HUES64 (cell line): ENCODE measurements at regions not wholly inside any gene's neighbourhood (a gene's known extent, or its start where the extent isn't known, plus 50 kb on each side); places are given as distances from the start of the nearest gene placed in this dataset.

ENCODE experiments used
- H3K27ac ChIP-seq: 2 replicates; pipeline ENCODE4 v1.7.0; 2013; ENCODE audit warnings: low read depth, low read length, inconsistent platforms
- H3K27me3 ChIP-seq: 2 replicates; pipeline ENCODE4 v1.6.1; 2013; ENCODE audit warnings: mild to moderate bottlenecking, low read length; ENCODE audit not compliant: insufficient read depth
- H3K36me3 ChIP-seq: 2 replicates; pipeline ENCODE4 v1.6.1; 2013; ENCODE audit warnings: mild to moderate bottlenecking, low read length; ENCODE audit not compliant: insufficient read depth
- H3K4me1 ChIP-seq: 2 replicates; pipeline ENCODE4 v1.6.1; 2013; ENCODE audit warnings: mild to moderate bottlenecking, low read length, moderate library complexity; ENCODE audit not compliant: insufficient read depth
- H3K4me3 ChIP-seq: 2 replicates; pipeline ENCODE4 v1.5.1; 2013; ENCODE audit warnings: mild to moderate bottlenecking, low read length, moderate library complexity
- H3K9ac ChIP-seq: 2 replicates; pipeline ENCODE4 v1.6.1; 2013; ENCODE audit warnings: mild to moderate bottlenecking, low read depth, low read length
- H3K9me3 ChIP-seq: 2 replicates; pipeline ENCODE4 v1.6.1; 2013; ENCODE audit warnings: low read depth, low read length; ENCODE audit not compliant: insufficient read depth
- WGBS: fragments of 150-250, 120-280 bp; methylation state at CpG from one replicate; pipeline ENCODE4 v1.1.7; 2013; ENCODE audit warnings: missing lambda C conversion rate; 5-methylcytosine and 5-hydroxymethylcytosine counted together

DNA sequence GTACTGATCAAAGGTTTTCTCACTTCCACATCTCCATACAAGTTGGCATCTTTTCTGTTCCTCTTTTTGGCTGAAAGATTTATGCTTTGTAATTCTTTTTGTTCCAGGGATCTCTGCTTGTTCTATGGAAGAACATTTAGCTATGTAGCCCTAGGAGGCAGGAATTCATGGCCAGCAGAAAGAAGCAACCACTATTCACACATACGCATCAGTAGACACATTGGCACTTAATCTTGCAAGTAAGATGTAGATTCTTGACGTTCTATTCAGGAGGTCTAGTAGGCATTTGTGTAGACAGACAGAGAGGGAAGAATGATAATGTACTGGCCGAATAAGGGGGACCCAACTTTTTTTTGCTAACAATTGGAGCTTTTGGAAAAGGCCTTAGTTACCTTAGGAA is 336.0 kb downstream of the NUF2 start:
- no peak overlapping the region for H3K9ac ChIP-seq
- H3K27me3 ChIP-seq: no peaks in the 10 kb centered on the region
- no peak overlapping the region for H3K4me3 ChIP-seq
- no peaks in the 10 kb centered on the region for H3K4me1 ChIP-seq
- H3K36me3 ChIP-seq: no peaks in the 10 kb centered on the region
- no peak overlapping the region for H3K27ac ChIP-seq
- WGBS: 85% methylated on average over 3 of the region's 3 CpGs
- no peaks in the 10 kb centered on the region for H3K9me3 ChIP-seq

DNA sequence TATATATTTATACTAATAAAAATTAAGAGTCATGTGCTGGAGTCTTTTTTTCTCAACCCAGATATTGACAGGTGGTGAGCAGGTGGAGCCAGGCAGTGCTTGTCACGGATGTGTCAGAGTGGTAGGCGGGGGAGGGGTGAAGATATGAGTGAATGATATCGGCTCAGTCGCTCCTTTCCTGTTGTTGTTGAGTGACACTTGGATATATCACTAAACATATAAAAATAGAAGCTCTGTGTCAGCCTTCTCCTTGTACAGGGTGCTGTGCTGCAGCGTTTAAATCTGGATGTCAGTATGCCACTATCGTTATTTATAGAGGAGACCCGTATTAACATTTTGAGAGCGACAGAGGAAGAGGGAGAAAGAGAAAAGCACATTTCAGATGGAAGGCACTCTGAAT is 339.6 kb downstream of the NUF2 start:
- Histone ChIP-seq H3K36me3 (no peaks in the 10 kb centered on the region), H3K9me3 (no peaks in the 10 kb centered on the region), H3K9ac (no peak overlapping the region), H3K4me1 (no peaks in the 10 kb centered on the region), H3K27me3 (no peaks in the 10 kb centered on the region), H3K27ac (no peak overlapping the region), H3K4me3 (no peak overlapping the region)
- WGBS: 93% methylated on average over 6 of the region's 8 CpGs

DNA sequence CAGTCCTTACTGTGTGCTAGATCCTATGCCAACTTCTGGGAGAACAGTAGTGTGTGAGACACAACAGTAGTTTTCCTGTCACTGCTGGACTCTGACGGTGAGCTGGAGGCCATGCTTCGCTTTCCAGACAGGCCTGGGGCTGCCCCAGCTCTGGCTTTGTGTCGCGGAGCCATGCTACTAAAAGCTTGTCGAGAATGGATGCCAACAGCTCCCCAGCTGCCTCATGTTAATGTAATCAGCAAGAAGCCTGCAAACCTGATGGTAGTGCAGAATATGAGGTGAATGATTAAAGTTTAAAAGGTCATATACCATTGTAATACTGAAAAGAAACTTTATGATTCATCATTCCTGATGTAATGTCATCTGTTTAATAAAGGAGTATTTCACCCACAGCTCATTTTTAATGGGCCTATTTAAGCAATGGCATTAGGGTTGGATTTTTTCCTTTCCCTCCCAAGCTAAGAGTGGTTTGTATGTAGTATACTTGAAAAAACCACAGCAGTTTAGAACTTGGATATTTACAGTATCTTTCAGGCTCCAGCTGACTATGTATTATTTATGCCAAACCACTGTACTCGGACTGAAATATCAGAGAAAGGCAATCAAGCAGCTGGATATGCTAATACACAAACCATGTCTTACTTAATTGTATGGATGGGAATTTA is 343.0 kb downstream of the NUF2 start:
- Histone ChIP-seq H3K9ac (no peak overlapping the region), H3K36me3 (no peaks in the 10 kb centered on the region), H3K27me3 (no peaks in the 10 kb centered on the region), H3K27ac (no peak overlapping the region), H3K9me3 (no peaks in the 10 kb centered on the region), H3K4me3 (no peak overlapping the region), H3K4me1 (no peaks in the 10 kb centered on the region)
- 93% methylated on average over 6 of the region's 6 CpGs for WGBS

DNA sequence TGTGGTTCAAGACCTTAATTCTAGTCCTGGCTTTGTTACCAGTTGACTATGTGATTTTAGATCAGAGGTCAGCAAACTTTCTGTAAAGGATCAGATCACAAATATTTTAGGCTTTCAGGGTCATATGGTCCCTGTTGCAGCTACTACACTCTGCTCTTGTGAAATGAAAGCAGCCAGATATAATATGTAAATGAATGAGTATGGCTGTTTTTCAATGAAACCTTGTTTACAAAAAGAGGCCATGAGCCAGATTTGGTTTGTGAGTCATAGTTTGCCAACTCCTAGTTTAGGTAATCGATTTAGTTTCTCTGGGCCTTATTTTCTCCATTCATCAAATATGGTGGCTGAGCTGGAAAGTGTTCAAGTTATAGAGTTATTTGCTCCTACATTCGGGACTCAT is 346.7 kb downstream of the NUF2 start:
- Histone ChIP-seq H3K9me3 (no peaks in the 10 kb centered on the region), H3K4me1 (no peaks in the 10 kb centered on the region), H3K4me3 (no peak overlapping the region), H3K27me3 (no peaks in the 10 kb centered on the region), H3K9ac (no peak overlapping the region), H3K27ac (no peak overlapping the region), H3K36me3 (no peaks in the 10 kb centered on the region)
- WGBS: 97% methylated on average over 2 of the region's 2 CpGs

DNA sequence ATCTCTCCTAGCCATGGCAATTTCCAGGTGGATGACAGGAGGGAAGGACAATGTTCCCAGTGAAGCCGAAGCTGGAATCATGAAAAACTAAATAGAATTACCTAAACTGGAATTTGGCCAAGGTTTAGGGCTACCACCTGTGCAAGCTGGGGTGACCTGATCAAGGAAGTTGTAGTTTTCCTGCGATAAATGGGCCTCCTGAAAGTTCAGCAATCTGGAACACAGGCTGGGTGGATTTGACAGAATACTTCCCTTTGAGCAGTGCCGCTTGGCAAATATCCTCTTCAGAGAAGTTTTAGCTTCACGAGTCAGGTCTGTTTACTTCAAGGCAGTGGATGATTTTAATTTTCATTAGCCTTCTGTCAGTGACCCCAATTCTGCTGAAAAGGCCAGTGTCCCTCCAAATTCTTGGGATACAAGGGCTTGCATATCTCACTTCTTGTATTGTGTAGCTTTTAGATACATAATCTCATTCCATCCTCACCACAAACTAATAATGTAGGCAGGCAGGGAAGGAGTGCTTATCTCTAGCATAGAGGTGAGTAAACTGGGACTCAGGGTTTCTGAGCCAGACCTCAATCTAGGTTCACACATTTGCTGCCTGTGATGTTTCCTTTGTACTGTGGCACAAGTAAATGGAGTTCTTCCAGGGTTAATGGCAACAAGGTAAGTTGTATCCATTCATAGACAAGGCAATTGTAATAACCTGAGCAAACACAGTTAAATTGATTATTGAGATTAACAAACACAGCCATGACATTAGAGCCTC is 349.4 kb downstream of the NUF2 start:
- Histone ChIP-seq H3K9ac (no peak overlapping the region), H3K27me3 (no peaks in the 10 kb centered on the region), H3K27ac (no peak overlapping the region), H3K36me3 (no peaks in the 10 kb centered on the region), H3K4me1 (no peaks in the 10 kb centered on the region), H3K9me3 (no peaks in the 10 kb centered on the region), H3K4me3 (no peak overlapping the region)
- WGBS: 92% methylated on average over 4 of the region's 4 CpGs

DNA sequence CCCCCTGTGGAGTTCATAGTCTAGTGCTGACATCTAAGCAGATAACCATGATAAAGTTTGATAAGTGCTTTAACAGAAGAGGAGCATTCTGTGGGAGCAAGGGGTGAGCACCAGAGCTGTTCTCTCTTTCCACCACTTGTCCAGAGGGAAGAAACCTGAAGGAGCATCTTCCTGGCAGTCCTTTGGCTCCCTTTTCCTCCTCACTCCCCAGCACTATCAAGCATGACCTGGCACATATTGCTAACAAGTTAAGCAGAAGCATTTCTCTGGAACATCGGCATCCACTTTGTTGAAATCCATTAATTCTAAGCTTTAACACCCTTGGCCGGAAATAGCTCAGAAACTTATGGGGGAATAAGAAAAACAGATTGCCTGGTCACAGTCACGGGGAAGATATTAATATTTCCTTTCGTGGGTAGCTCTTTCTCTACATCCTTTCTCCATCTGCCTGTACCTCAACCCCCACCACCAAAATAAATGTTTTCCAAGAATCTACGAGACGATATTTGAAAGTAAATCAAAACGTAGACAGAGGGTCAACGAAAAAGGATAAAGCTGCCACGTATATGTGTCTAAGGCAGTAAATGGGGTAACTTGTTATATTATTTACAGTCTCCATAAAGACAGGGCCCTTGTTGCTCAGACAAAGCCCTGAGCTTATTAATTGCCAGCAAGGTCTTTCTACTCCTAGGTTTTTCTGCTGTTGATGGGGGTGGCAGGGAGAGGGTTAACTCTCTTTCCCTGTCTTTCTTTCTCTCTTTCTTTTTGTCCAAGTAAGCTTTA is 351.4 kb downstream of the NUF2 start:
- Histone ChIP-seq H3K9ac (no peak overlapping the region), H3K36me3 (no peaks in the 10 kb centered on the region), H3K4me3 (no peak overlapping the region), H3K27me3 (no peaks in the 10 kb centered on the region), H3K4me1 (no peaks in the 10 kb centered on the region), H3K27ac (no peak overlapping the region), H3K9me3 (no peaks in the 10 kb centered on the region)
- WGBS: 99% methylated on average over 9 of the region's 9 CpGs

DNA sequence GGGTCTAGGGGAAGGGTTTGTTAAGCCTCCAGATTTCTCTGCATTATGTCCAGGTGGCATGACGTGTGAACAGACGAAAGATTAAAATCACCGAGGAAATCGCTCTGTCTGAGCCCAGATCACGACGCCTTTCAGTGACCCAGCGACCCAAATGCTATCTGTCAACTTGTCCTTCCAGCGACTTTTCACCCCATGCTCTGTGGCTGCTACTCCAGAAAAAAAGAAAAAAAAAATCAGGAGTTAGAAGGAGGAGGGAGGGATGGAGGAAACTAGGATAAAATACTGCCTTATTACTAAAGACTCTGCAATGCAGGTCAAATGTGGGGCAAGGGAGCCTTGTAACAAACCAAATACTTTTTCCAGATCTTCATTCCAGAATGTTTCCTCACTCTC is 352.0 kb downstream of the NUF2 start:
- WGBS: 93% methylated on average over 8 of the region's 8 CpGs
- Histone ChIP-seq H3K27ac (no peak overlapping the region), H3K27me3 (no peaks in the 10 kb centered on the region), H3K4me1 (no peaks in the 10 kb centered on the region), H3K4me3 (no peak overlapping the region), H3K9ac (no peak overlapping the region), H3K9me3 (no peaks in the 10 kb centered on the region), H3K36me3 (no peaks in the 10 kb centered on the region)

DNA sequence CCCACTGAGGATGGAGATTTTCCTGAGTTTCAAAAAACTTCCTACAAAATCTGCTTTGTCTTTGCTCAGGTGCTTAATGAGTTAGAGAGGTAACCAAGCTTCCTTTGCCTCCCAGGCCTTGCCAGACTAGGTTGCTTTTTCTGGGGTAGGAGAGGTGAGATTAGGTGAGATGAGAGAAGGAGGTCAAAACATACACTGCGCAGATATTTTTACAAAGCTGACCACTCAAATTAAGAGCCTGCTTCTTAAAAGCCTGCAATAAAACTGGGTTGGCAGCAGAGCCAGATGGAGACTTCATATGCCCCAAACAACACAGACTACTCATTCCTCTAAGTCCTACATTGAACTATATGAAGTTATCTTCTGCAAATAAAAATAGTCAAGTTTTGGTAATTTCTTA is 352.5 kb downstream of the NUF2 start:
- Histone ChIP-seq H3K36me3 (no peaks in the 10 kb centered on the region), H3K9ac (no peak overlapping the region), H3K27me3 (no peaks in the 10 kb centered on the region), H3K4me1 (no peaks in the 10 kb centered on the region), H3K4me3 (no peak overlapping the region), H3K9me3 (no peaks in the 10 kb centered on the region), H3K27ac (no peak overlapping the region)
- 100% methylated on average over 1 of the region's 1 CpG for WGBS

DNA sequence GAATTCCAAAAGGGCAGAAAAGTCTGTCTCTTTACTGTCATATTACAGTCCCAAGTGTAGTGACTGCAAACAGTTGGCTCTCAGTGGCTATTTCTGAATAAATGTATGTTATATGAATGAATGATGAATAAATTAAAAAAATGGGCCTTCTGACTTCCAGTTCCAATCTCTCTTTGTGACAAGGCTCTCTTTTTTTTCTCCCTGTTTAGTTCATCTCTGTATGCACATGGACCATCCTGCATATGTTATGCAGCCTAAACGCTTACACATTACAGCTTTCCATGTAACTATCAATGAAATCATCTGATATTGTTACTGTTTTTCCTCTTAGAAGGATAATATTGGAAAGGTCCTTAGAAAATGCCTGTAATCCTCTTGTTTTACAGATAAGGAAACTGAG is 363.0 kb downstream of the NUF2 start:
- H3K36me3 ChIP-seq: no peaks in the 10 kb centered on the region
- H3K27ac ChIP-seq: no peak overlapping the region
- WGBS: 100% methylated on average over 1 of the region's 1 CpG

DNA sequence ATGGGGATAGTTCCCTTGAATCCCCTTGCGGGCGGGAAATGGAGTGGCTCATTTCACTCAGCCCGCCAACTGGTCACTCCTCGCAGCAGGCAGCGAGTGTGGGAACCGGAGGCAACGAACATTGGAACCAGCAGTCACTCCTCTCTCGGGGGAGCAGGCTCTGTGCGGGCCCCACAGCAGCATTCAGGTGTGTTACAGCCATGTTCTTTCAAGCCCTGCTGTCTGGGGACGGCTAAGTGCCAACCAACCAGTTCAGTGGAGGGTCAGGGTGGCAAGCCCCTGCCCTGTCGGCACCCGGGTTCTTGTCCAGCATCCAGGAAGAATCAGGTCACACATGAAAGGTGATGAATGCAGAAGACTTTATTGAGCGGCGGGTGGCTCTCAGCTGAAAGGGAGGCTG is 370.5 kb downstream of the NUF2 start:
- Histone ChIP-seq H3K36me3 (no peaks in the 10 kb centered on the region), H3K4me1 (no peaks in the 10 kb centered on the region), H3K27ac (no peak overlapping the region), H3K9me3 (no peaks in the 10 kb centered on the region), H3K9ac (no peak overlapping the region), H3K27me3 (no peaks in the 10 kb centered on the region), H3K4me3 (no peak overlapping the region)
- WGBS: 90% methylated on average over 14 of the region's 14 CpGs

More for the DNA sequence above, 363.0 kb downstream of the NUF2 start:
- Histone ChIP-seq H3K4me3 (no peak overlapping the region), H3K27me3 (no peaks in the 10 kb centered on the region), H3K4me1 (no peaks in the 10 kb centered on the region), H3K9ac (no peak overlapping the region), H3K9me3 (peaks cover 34% of the 10 kb centered on the region)

DNA sequence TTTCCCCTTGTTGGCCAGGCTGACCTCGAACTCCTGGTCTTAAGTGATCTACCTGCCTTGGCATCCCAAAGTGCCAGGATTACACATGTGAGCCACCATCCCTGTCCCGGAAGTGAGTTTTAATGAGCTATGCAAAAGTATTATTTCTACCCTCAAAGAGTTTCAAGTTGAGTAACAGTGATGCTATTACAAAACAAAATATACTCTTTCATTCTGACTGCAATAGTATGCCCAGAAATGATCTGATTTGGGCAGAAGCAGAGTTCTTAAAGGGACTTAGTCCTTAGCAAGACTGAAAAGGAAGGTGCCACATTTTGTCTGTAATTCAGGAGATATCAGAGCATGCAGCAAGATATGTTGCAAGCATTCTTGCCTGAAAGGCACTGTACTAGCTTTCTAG is 375.4 kb downstream of the NUF2 start:
- H3K36me3 ChIP-seq: no peaks in the 10 kb centered on the region
- H3K27ac ChIP-seq: no peak overlapping the region
- H3K9ac ChIP-seq: no peak overlapping the region
- 81% methylated on average over 2 of the region's 2 CpGs for WGBS
- no peaks in the 10 kb centered on the region for H3K4me1 ChIP-seq
- H3K27me3 ChIP-seq: no peaks in the 10 kb centered on the region
- H3K4me3 ChIP-seq: no peak overlapping the region
- H3K9me3 ChIP-seq: no peaks in the 10 kb centered on the region
